ENCODE measurements at regions not wholly inside any gene's neighbourhood (a gene's known extent, or its start where the extent isn't known, plus 50 kb on each side); places are given as distances from the start of the nearest gene placed in this dataset.

GRCh38 chr1:82225421-82226185 is 424.9 kb downstream of the ADGRL2 start:
- peak overlapping the region; percentile 69 for H3K27ac ChIP-seq (ENCODE audit: low read depth, low read length, poor library complexity, severe bottlenecking)
- BruUV-seq (replicated peaks) = no TSS peak
- ChIA-PET POLR2A (ENCODE audit: low non-redundant PET) (interaction anchor here (0.6 kb wide), 1 partner anchor 8 kb away, joined by 9 read pairs; no protein-coding TSS in a partner anchor), CTCF (no interaction called here)
- peak; percentile 79 for DNase-seq (ENCODE audit: low spot score)
- intact Hi-C loops (cut with micrococcal nuclease; ENCODE audit: unreplicated experiment) = no loop called here
- H3K36me3 ChIP-seq (ENCODE audit: insufficient read depth, low read length, poor library complexity, severe bottlenecking) = no peaks in the 10 kb centered on the region
- no peaks in the 10 kb centered on the region for H3K27me3 ChIP-seq (replicated peaks; ENCODE audit: insufficient read depth, low read depth, low read length, poor library complexity)
- H3K4me1 ChIP-seq (ENCODE audit: insufficient read depth, low read length, poor library complexity, severe bottlenecking) = peaks cover 35% of the 10 kb centered on the region
- no peak overlapping the region for H3K4me3 ChIP-seq (ENCODE audit: low read depth, low read length, poor library complexity, severe bottlenecking)
- no peak for TF ChIP-seq EZH2 (IDR thresholded peaks at IDR 0.05; ENCODE audit: borderline replicate concordance, low read depth, low read length, poor library complexity, severe bottlenecking)
- TF ChIP-seq, protein P1, sequence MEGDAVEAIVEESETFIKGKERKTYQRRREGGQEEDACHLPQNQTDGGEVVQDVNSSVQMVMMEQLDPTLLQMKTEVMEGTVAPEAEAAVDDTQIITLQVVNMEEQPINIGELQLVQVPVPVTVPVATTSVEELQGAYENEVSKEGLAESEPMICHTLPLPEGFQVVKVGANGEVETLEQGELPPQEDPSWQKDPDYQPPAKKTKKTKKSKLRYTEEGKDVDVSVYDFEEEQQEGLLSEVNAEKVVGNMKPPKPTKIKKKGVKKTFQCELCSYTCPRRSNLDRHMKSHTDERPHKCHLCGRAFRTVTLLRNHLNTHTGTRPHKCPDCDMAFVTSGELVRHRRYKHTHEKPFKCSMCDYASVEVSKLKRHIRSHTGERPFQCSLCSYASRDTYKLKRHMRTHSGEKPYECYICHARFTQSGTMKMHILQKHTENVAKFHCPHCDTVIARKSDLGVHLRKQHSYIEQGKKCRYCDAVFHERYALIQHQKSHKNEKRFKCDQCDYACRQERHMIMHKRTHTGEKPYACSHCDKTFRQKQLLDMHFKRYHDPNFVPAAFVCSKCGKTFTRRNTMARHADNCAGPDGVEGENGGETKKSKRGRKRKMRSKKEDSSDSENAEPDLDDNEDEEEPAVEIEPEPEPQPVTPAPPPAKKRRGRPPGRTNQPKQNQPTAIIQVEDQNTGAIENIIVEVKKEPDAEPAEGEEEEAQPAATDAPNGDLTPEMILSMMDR (conservative IDR thresholded peaks at IDR 0.05; ENCODE audit: low read depth, low read length) = no peak
- H3K9me3 ChIP-seq (ENCODE audit: low read depth, low read length, poor library complexity, severe bottlenecking) = no peaks in the 10 kb centered on the region

DNA sequence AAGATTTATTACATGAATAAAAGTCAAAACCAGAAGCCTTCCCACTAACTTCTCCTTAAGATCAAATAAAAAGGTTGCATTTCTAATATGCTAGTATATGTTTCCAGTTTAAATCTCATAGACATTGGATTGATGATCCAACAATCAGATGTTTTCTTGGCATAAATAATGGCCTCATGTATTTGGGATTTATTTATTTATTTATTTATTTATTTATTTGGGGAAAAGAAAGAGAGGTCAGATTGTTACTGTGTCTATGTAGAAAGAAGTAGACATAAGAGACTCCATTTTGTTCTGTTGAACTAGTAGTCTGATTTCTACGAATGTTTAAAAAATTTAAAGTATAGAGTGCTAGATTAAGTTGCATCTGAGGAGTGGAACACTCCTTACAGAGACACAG is 422.4 kb downstream of the ADGRL2 start:
- Histone ChIP-seq H3K4me1 (ENCODE audit: insufficient read depth, low read length, poor library complexity, severe bottlenecking) (peaks cover 51% of the 10 kb centered on the region), H3K36me3 (ENCODE audit: insufficient read depth, low read length, poor library complexity, severe bottlenecking) (no peaks in the 10 kb centered on the region), H3K9me3 (ENCODE audit: low read depth, low read length, poor library complexity, severe bottlenecking) (no peaks in the 10 kb centered on the region), H3K4me3 (ENCODE audit: low read depth, low read length, poor library complexity, severe bottlenecking) (no peak overlapping the region), H3K27ac (ENCODE audit: low read depth, low read length, poor library complexity, severe bottlenecking) (no peak overlapping the region), H3K27me3 (replicated peaks; ENCODE audit: insufficient read depth, low read depth, low read length, poor library complexity) (no peaks in the 10 kb centered on the region)
- no TSS peak for BruUV-seq (replicated peaks)
- CTCF ChIA-PET = no interaction called here
- TF ChIP-seq EZH2 (IDR thresholded peaks at IDR 0.05; ENCODE audit: borderline replicate concordance, low read depth, low read length, poor library complexity, severe bottlenecking) = no peak
- TF ChIP-seq, protein P1 (conservative IDR thresholded peaks at IDR 0.05; ENCODE audit: low read depth, low read length) = no peak
- intact Hi-C loops (cut with micrococcal nuclease; ENCODE audit: unreplicated experiment) = no loop called here
- POLR2A ChIA-PET (ENCODE audit: low non-redundant PET) = no interaction called here
- DNase-seq (ENCODE audit: low spot score) = no peak

DNA sequence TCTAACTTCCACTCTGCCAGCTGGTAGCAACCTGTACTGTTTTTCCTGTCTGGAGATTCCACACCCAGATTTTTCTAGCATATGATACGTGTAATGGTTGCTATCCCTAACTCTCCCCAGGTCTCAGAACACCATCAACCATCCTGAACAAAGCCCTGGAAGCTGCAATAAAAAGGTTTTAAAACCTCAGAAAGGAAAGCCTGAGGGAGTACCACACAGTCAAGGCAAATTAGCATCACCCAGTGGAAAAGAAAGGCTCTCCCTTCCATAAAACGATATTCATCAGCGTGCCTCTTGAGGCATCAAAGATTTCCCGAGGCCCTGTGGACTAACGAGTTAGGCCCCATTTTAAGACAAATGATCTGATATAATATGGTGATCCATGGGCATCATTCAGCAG is 421.0 kb downstream of the ADGRL2 start:
- TF ChIP-seq, protein P1 (conservative IDR thresholded peaks at IDR 0.05; ENCODE audit: low read depth, low read length) = no peak
- TF ChIP-seq EZH2 (IDR thresholded peaks at IDR 0.05; ENCODE audit: borderline replicate concordance, low read depth, low read length, poor library complexity, severe bottlenecking) = no peak
- CTCF ChIA-PET = no interaction called here
- peaks cover 39% of the 10 kb centered on the region for H3K4me1 ChIP-seq (ENCODE audit: insufficient read depth, low read length, poor library complexity, severe bottlenecking)
- H3K27me3 ChIP-seq (replicated peaks; ENCODE audit: insufficient read depth, low read depth, low read length, poor library complexity) = no peaks in the 10 kb centered on the region
- BruUV-seq (replicated peaks) = no TSS peak
- intact Hi-C loops (cut with micrococcal nuclease; ENCODE audit: unreplicated experiment) = no loop called here
- POLR2A ChIA-PET (ENCODE audit: low non-redundant PET) = no interaction called here
- no peaks in the 10 kb centered on the region for H3K36me3 ChIP-seq (ENCODE audit: insufficient read depth, low read length, poor library complexity, severe bottlenecking)
- no peaks in the 10 kb centered on the region for H3K9me3 ChIP-seq (ENCODE audit: low read depth, low read length, poor library complexity, severe bottlenecking)
- H3K27ac ChIP-seq (ENCODE audit: low read depth, low read length, poor library complexity, severe bottlenecking) = no peak overlapping the region
- no peak for DNase-seq (ENCODE audit: low spot score)
- H3K4me3 ChIP-seq (ENCODE audit: low read depth, low read length, poor library complexity, severe bottlenecking) = no peak overlapping the region

Data from A673 (cell line).